ENCODE measurements at regions not wholly inside any gene's neighbourhood (a gene's known extent, or its start where the extent isn't known, plus 50 kb on each side); places are given as distances from the start of the nearest gene placed in this dataset.

DNA sequence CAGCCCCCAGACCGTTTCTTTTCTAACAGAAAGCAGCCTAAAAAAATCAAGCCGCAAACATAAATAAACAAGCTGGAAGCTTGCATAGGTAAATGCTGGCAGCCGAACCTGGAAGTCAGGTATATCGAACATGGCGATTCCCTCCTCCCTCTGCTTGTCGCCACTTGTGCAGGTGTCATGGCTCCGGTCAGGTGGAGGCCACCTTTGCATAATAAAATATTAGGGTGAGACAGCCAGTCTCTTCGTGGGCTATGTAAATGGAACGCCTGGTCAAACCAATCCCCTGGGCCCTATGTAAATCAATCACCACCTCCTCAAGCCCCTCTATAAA, 223.9 kb upstream of the DAAM1 start:
- Histone ChIP-seq H2AFZ (replicated peaks) (no peak overlapping the region), H3K27me3 (no peaks in the 10 kb centered on the region), H3K36me3 (no peaks in the 10 kb centered on the region), H3F3A (ENCODE audit: low read depth) (no peaks in the 10 kb centered on the region), H4K20me1 (ENCODE audit: low read depth) (no peaks in the 10 kb centered on the region), H3K9ac (no peak overlapping the region), H3K9me3 (ENCODE audit: low read depth) (no peaks in the 10 kb centered on the region), H3K27ac (no peak overlapping the region), H3K4me1 (no peaks in the 10 kb centered on the region), H3K4me2 (no peak overlapping the region), H3K79me2 (ENCODE audit: low read depth) (no peaks in the 10 kb centered on the region), H3K4me3 (no peak overlapping the region)
- H3K9me3 Mint-ChIP-seq: no peaks in the 10 kb centered on the region
- H3K27me3 Mint-ChIP-seq (ENCODE audit: insufficient read depth, low read depth): no peaks in the 10 kb centered on the region
- TF ChIP-seq EZH2 (IDR thresholded peaks at IDR 0.05): no peak
- TF ChIP-seq, protein P1, sequence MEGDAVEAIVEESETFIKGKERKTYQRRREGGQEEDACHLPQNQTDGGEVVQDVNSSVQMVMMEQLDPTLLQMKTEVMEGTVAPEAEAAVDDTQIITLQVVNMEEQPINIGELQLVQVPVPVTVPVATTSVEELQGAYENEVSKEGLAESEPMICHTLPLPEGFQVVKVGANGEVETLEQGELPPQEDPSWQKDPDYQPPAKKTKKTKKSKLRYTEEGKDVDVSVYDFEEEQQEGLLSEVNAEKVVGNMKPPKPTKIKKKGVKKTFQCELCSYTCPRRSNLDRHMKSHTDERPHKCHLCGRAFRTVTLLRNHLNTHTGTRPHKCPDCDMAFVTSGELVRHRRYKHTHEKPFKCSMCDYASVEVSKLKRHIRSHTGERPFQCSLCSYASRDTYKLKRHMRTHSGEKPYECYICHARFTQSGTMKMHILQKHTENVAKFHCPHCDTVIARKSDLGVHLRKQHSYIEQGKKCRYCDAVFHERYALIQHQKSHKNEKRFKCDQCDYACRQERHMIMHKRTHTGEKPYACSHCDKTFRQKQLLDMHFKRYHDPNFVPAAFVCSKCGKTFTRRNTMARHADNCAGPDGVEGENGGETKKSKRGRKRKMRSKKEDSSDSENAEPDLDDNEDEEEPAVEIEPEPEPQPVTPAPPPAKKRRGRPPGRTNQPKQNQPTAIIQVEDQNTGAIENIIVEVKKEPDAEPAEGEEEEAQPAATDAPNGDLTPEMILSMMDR (IDR thresholded peaks at IDR 0.05): no peak
- no peak for TF ChIP-seq EZH2phosphoT487 (IDR thresholded peaks at IDR 0.05)
- H3K36me3 Mint-ChIP-seq: no peaks in the 10 kb centered on the region
- DNase-seq (ENCODE audit: low spot score): no peak
- H3K4me3 Mint-ChIP-seq: no peak overlapping the region
- H3K4me1 Mint-ChIP-seq: no peaks in the 10 kb centered on the region
- no peak overlapping the region for H3K27ac Mint-ChIP-seq

DNA sequence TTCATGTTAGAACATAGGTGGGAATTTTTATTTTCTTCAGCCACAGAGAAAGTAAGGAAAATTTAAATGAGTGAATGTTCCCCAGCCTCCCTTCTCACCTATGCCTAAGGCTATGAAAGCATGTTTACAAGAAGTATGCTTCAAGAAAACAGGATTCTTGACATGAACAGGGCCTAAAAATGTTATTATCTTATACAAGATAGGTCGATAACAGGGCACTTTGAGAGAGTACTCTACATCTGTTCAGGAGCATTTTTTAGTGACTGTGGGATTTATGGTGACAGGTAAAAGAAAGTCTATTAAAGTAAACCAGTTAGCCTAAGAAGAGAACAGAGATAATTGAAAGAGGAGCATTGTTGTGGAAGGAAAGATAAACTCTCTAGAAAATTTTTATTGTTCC, 222.9 kb upstream of the DAAM1 start:
- Histone ChIP-seq H3F3A (ENCODE audit: low read depth) (no peaks in the 10 kb centered on the region), H3K4me3 (no peak overlapping the region), H3K4me1 (peaks cover 9% of the 10 kb centered on the region), H3K9me3 (ENCODE audit: low read depth) (no peaks in the 10 kb centered on the region), H3K9ac (no peak overlapping the region), H3K79me2 (ENCODE audit: low read depth) (no peaks in the 10 kb centered on the region), H3K36me3 (no peaks in the 10 kb centered on the region), H2AFZ (replicated peaks) (no peak overlapping the region), H4K20me1 (ENCODE audit: low read depth) (no peaks in the 10 kb centered on the region), H3K27ac (no peak overlapping the region), H3K4me2 (no peak overlapping the region), H3K27me3 (no peaks in the 10 kb centered on the region)
- Mint-ChIP-seq H3K27me3 (ENCODE audit: insufficient read depth, low read depth) (no peaks in the 10 kb centered on the region), H3K9me3 (no peaks in the 10 kb centered on the region), H3K27ac (no peak overlapping the region), H3K36me3 (no peaks in the 10 kb centered on the region), H3K4me1 (no peaks in the 10 kb centered on the region), H3K4me3 (no peak overlapping the region)
- TF ChIP-seq EZH2 (IDR thresholded peaks at IDR 0.05) (no peak), EZH2phosphoT487 (IDR thresholded peaks at IDR 0.05) (no peak)
- TF ChIP-seq, protein P1 (IDR thresholded peaks at IDR 0.05): no peak
- no peak for DNase-seq (ENCODE audit: low spot score)

DNA sequence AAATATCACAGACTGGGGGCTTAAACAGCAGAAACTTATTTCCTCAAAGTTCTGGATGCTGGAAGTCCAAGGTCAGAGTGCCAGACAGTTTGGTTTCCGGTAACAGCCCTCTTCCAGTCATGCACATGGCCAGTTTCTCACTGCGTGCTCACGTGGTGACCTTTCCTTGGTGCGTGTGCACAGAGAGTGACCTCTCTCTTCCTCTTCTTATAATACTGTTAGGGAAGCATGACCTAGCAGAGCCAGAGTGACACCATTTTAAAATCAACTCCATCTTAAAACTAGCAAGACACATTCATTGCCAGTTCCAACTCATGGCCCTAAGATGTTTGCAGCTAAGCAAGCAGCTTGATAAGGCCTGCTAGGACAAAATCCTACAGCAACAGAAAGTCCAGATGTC, 221.5 kb upstream of the DAAM1 start:
- H3K4me3 Mint-ChIP-seq: no peak overlapping the region
- Histone ChIP-seq H3K79me2 (ENCODE audit: low read depth) (no peaks in the 10 kb centered on the region), H3K9ac (no peak overlapping the region), H3F3A (ENCODE audit: low read depth) (no peaks in the 10 kb centered on the region), H3K9me3 (ENCODE audit: low read depth) (no peaks in the 10 kb centered on the region), H4K20me1 (ENCODE audit: low read depth) (no peaks in the 10 kb centered on the region), H3K27me3 (no peaks in the 10 kb centered on the region), H3K27ac (no peak overlapping the region), H3K4me2 (no peak overlapping the region), H3K36me3 (no peaks in the 10 kb centered on the region), H2AFZ (replicated peaks) (no peak overlapping the region), H3K4me1 (peaks cover 15% of the 10 kb centered on the region), H3K4me3 (no peak overlapping the region)
- H3K4me1 Mint-ChIP-seq: no peaks in the 10 kb centered on the region
- H3K27ac Mint-ChIP-seq: no peak overlapping the region
- H3K27me3 Mint-ChIP-seq (ENCODE audit: insufficient read depth, low read depth): peaks cover 3% of the 10 kb centered on the region
- H3K36me3 Mint-ChIP-seq: no peaks in the 10 kb centered on the region
- DNase-seq (ENCODE audit: low spot score): no peak
- H3K9me3 Mint-ChIP-seq: no peaks in the 10 kb centered on the region
- no peak for TF ChIP-seq EZH2 (IDR thresholded peaks at IDR 0.05)
- TF ChIP-seq, protein P1 (IDR thresholded peaks at IDR 0.05): no peak
- no peak for TF ChIP-seq EZH2phosphoT487 (IDR thresholded peaks at IDR 0.05)

Data from neural progenitor cell (in vitro differentiated cells).